COR-L47 (cell line): ENCODE measurements at regions not wholly inside any gene's neighbourhood (a gene's known extent, or its start where the extent isn't known, plus 50 kb on each side); places are given as distances from the start of the nearest gene placed in this dataset.
A peak's percentile ranks its signal among the peaks of the same experiment; 100 is the strongest.
"Not testable (repeated sequence)": the region's sequence is repeated elsewhere in the genome, so short reads cannot be mapped to it uniquely, and the experiment has no call there.

Experiments
- DNase-seq: peaks from one replicate; lab custom pipeline; 2025; lab: John Stamatoyannopoulos, UW

GRCh38 chr9:24846248-24846912, 300.7 kb upstream of the IZUMO3 start:
- DNase-seq = no peak

DNA sequence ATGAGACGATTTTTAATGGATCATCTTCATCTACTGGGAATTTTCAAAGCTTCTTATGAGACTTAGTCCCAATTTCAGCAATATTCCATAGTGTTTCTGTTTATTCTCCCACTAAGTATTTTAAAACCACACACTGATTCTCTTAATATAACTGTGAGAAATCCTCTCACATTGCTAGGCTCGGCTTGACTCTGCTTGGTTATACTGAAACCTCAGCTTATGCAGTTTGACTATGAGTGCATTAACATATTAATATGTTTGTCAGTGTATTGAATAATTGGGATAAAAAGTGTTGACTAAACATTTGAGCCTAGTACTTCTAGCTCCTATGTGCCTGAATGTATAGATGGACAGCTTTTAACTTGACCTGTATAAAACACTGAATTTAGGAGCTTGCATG, 298.5 kb upstream of the IZUMO3 start:
- no peak for DNase-seq

DNA sequence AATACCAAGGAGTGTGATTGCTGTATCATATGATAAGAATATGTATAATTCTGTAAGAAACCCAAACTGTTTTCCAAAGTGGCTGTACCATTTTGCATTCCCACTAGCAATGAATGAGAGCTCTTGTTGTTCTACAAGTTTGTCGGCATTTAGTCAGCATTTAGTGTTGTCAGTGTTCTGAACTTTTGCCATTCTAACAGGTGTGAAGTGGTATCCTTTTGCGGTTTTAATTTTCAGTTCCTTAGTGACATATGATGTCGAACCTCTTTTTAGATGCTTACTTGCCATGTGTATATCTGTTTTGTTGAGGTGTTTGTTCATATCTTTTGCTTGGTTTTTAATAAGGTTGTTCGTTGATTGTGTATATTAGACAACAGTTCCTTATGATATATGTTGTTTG, 296.3 kb upstream of the IZUMO3 start:
- no peak for DNase-seq

- DNase-seq = peak; percentile 0
Observed at GRCh38 chr9:24832307-24832706, 286.6 kb upstream of the IZUMO3 start.

GRCh38 chr9:24828687-24829086, 283.0 kb upstream of the IZUMO3 start:
- DNase-seq = no peak

GRCh38 chr9:24824607-24825006, 278.9 kb upstream of the IZUMO3 start:
- DNase-seq = no peak

DNA sequence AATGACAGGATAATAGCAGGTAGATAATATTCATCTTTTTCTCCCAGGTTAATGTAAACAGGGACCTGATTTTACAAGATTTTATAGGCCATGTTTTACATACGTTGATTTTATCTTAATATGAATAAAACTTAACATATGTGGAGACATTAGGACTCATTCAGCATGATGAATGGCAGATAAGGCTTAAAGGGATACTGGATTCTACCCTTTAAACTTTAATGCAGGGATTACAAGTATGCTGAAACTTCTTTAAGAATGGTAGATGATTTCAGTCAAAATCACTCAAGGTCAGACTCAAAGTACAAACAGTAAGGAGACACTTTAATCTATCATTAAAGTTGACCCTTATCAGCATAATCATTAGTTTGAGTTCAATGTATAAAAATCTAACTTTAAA, 274.5 kb upstream of the IZUMO3 start:
- DNase-seq = no peak

DNA sequence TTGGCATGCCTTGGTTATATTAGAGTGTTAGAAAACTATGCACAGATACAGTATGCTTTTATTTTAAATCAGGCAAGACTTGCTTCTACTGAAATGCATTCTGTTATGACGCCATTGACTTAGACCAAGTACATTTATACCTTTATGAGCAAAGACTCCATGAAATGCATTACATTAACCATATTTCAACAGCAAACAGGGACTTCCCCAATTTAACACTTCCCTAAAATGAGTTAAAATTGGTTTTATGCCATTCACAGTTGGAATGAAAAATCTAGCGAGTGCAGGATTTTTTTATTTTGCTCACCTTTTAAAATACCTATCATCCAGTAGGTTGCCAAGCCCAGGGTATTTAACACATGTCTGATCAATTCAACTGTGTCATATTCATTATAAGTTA, 272.1 kb upstream of the IZUMO3 start:
- no peak for DNase-seq

GRCh38 chr9:24816006-24816405, 270.3 kb upstream of the IZUMO3 start:
- DNase-seq = no peak

- DNase-seq = no peak
Observed at GRCh38 chr9:24801344-24801743, 255.6 kb upstream of the IZUMO3 start.

GRCh38 chr9:24793787-24794186, 248.1 kb upstream of the IZUMO3 start:
- DNase-seq = no peak

- no peak for DNase-seq
Observed at GRCh38 chr9:24776226-24776625, 230.5 kb upstream of the IZUMO3 start.

DNA sequence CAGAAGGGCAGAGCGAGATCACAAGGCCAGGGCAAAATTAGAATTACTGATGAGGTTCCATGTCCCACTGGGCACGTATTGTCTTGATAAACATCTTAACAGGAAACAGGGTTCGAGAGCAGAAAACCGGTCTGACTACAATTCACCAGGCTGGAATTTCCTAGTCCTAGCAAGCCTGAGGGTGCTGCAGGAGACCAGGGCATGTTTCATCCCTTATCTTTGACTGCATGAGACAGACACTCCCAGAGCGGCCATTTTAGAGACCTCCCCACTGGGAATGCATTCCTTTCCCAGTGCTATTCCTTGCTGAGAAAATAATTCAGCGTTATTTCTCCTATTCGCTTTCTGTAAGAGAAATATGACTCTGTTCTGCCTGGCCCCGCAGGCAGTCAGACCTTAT, 228.5 kb upstream of the IZUMO3 start:
- not testable (repeated sequence) for DNase-seq

GRCh38 chr9:24766081-24766480, 220.4 kb upstream of the IZUMO3 start:
- DNase-seq = no peak

- no peak for DNase-seq
Observed at GRCh38 chr9:24765025-24765756, 219.5 kb upstream of the IZUMO3 start.

- DNase-seq = no peak
Observed at GRCh38 chr9:24738421-24738961, 192.8 kb upstream of the IZUMO3 start.

DNA sequence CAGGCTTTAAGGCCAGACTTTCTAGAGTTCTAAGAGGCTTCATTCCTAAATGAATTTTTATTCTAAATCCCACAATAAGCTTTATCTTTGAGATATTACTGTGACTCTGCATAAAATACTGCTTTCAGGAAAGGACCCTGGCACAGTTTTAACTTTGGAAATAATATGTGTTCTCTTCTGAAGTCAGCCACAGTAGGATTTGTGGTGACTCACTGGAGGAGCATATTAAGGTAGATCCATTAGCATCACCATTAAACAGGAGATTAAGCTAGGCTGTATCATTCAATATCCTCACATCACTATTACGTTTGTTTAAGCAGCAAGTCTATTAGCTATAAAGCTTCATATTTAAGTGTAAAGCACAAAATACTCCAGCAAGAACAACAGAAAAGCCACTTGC, 186.1 kb upstream of the IZUMO3 start:
- DNase-seq = no peak

DNA sequence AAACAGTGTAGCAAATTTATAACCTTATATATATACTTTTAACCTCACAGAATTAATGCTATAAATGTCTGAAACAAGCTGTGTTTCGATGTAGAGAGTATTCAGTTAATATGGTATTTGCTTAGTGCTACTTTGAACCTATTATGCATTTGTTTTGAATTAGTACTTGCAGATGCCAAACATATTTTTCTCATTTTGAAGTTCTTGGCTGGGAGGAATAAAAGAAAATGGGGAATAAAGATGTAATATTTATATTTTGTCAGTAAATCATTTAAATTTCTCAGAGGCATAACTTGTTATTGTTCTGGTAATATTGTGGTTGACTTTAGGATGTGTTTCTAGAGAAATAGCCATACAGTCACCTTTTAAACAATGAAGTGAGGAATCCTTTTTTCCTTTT, 175.9 kb upstream of the IZUMO3 start:
- no peak for DNase-seq

DNA sequence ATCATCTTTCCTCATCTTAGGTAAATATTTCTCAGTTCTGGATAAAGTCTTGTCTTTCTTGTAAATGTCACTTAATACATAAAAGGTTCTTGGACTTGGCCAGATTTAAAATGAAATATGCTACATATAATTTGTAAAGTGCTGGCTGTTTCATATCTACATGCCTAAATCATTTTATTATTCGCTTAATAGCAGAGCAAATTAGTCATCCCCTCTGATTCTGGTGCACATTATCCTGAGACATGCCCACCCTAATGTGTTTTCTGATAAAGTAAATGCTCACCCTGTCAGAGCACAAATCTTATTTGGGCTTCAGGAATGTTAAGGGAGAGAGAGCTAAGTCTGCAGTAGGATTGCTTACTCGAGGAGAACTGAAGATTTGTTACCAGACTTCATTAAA, 166.5 kb upstream of the IZUMO3 start:
- DNase-seq = no peak

- no peak for DNase-seq
Observed at GRCh38 chr9:24708814-24709213, 163.1 kb upstream of the IZUMO3 start.

GRCh38 chr9:24698881-24699518, 153.3 kb upstream of the IZUMO3 start:
- DNase-seq = peak; percentile 18

DNA sequence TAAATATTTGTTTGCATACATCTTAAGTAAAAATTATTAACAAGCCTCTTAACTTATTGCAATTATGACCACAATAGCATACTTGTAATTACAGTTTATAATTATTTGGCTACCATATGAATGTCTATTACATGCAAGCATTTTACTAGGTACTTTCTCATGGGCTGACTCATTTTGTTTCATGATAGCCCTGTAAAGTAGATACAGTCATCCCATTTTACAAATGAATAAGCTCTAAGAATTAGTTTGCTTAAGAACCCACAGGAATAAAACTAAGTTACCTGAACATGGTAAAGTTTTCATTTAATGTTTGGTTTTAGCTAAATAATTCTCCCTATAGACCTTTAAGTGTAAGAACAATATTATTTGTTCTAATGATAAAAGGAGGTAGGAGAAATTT, 126.6 kb upstream of the IZUMO3 start:
- no peak for DNase-seq

DNA sequence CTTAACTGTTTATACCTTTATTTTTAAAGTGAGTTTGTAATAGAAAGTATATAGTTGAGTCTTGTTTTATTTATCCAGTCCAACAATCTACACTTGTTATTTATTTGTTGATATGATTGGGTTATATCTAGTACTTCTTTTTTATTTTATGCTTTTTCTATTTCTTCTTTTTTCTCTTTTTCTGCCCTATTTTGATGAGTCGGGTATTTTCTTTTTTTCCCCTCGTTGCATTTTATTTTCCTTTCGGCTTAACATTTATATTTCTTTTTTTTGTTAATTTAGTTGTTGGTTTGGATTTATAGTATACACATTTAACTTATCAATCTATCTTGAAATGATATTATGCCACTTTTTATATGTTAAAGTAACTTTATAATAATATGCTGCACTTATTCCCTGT, 111.7 kb upstream of the IZUMO3 start:
- no peak for DNase-seq
